GM12878 (cell line): ENCODE measurements at regions not wholly inside any gene's neighbourhood (a gene's known extent, or its start where the extent isn't known, plus 50 kb on each side); places are given as distances from the start of the nearest gene placed in this dataset.

Experiments used
- ATAC-seq: fragments of 200-7000 bp; cut with Tn5 transposase; 3 replicates; pipeline ENCODE4 v1.9.1; 2020; ENCODE audit warnings: mild to moderate bottlenecking, moderate library complexity
- BruUV-seq: library from RNA; stranded (reverse); fragments of 400-500 nt; replicated peaks from 2 replicates; lab custom pipeline; 2021; lab: Mats Ljungman, UMichigan
- CTCF ChIA-PET: fragments of 300-600 bp; sonication (Branson Sonifier 250); formaldehyde crosslinking; extraction: SDS; loops from one replicate; lab custom pipeline; 2021; ENCODE audit warnings: inconsistent platforms; lab: Yijun Ruan, JAX
- POLR2A ChIA-PET: fragments of 350-600 bp; formaldehyde crosslinking; extraction: SDS; loops from one replicate; lab custom pipeline; 2021; ENCODE audit warnings: inconsistent platforms; lab: Charles Lee
- RAD21 ChIA-PET: fragments of 300-600 bp; sonication (Branson Sonifier 250); formaldehyde crosslinking; loops from one replicate; lab custom pipeline; 2023; ENCODE audit warnings: antibody characterized with exemption; ENCODE audit not compliant: unreplicated experiment; lab: Charles Lee
- SMC1A ChIA-PET: fragments of 300-600 bp; sonication (Branson Sonifier 250); formaldehyde crosslinking; loops from one replicate; lab custom pipeline; 2023; ENCODE audit not compliant: unreplicated experiment, uncharacterized antibody; lab: Charles Lee
- DNase-seq: peaks from one replicate; pipeline ENCODE4 v3.0.0-alpha.2; 2011; ENCODE audit warnings: low read depth, low spot score
- FAIRE-seq: peaks from 3 replicates; lab custom pipeline; 2011; peaks lifted over from hg19 to GRCh38; lab: Jason Lieb, UNC
- H2AFZ ChIP-seq: 2 replicates; pipeline ENCODE4 v1.6.0; 2011; ENCODE audit warnings: low read depth, low read length, control low read depth; ENCODE audit not compliant: control insufficient read depth
- H3K27ac ChIP-seq: 2 replicates; pipeline ENCODE4 v1.5.1; 2011; ENCODE audit warnings: control low read depth; ENCODE audit not compliant: control insufficient read depth, insufficient read depth
- H3K27me3 ChIP-seq, 2 experiments: replicated peaks in 1 of 2; 2 replicates each; pipeline versions ENCODE4 v1.6.0 to v1.6.1; 2011; ENCODE audit warnings: low read length in 1 of 2; ENCODE audit not compliant: control insufficient read depth in 2 of 2, insufficient read depth in 2 of 2
- H3K36me3 ChIP-seq, 2 experiments: 2 replicates each; pipeline ENCODE4 v1.5.1; 2011; ENCODE audit warnings: low read length in 1 of 2; ENCODE audit not compliant: control insufficient read depth in 2 of 2, insufficient read depth in 2 of 2
- H3K4me1 ChIP-seq: 2 replicates; pipeline ENCODE4 v1.6.1; 2011; ENCODE audit warnings: mild to moderate bottlenecking, low read length, moderate library complexity, mixed read lengths; ENCODE audit not compliant: control insufficient read depth, insufficient read depth
- H3K4me2 ChIP-seq: 2 replicates; pipeline ENCODE4 v1.6.0; 2011; ENCODE audit warnings: control low read depth; ENCODE audit not compliant: control insufficient read depth, insufficient read depth
- H3K4me3 ChIP-seq: fragments of 200-600 bp; sonication (generic); 2 replicates; pipeline ENCODE4 v1.5.1; 2016
- H3K79me2 ChIP-seq: 2 replicates; pipeline ENCODE4 v1.6.0; 2011; ENCODE audit warnings: low read length; ENCODE audit not compliant: control insufficient read depth, insufficient read depth
- H3K9ac ChIP-seq: 2 replicates; pipeline ENCODE4 v1.8.0; 2011; ENCODE audit warnings: low read length, control low read depth, mixed read lengths; ENCODE audit not compliant: control insufficient read depth, insufficient read depth
- H3K9me3 ChIP-seq: replicated peaks from 3 replicates; pipeline ENCODE4 v1.5.1; 2011; ENCODE audit warnings: mild to moderate bottlenecking, low read length; ENCODE audit not compliant: control insufficient read depth, insufficient read depth
- H4K20me1 ChIP-seq: 2 replicates; pipeline ENCODE4 v1.6.0; 2011; ENCODE audit not compliant: control insufficient read depth, insufficient read depth
- BMI1 ChIP-seq: fragments of 450-650 bp; IDR thresholded peaks from 2 replicates; pipeline ENCODE4 v1.6.1; 2016; ENCODE audit warnings: mild to moderate bottlenecking, moderate library complexity, borderline replicate concordance
- CBFB ChIP-seq: IDR thresholded peaks from 2 replicates; pipeline ENCODE4 v1.6.1; 2016; ENCODE audit warnings: antibody characterized with exemption, low read depth
- HCFC1 ChIP-seq: fragments of 150-350 bp; IDR thresholded peaks from 2 replicates; pipeline ENCODE4 v1.6.1; 2014; ENCODE audit warnings: low read length
- HDAC6 ChIP-seq: fragments of 200-600 bp; sonication (generic); IDR thresholded peaks from one replicate; pipeline ENCODE4 v1.8.0; 2017; ENCODE audit warnings: antibody characterized with exemption; ENCODE audit not compliant: unreplicated experiment
- JUND ChIP-seq: IDR thresholded peaks from 2 replicates; pipeline ENCODE4 v1.6.1; 2012; ENCODE audit warnings: low read depth, mild to moderate bottlenecking, low read length, improper control_type of control experiment, moderate library complexity
- LARP7 ChIP-seq: fragments of 450-650 bp; IDR thresholded peaks from 2 replicates; pipeline ENCODE4 v1.6.1; 2017; ENCODE audit warnings: mild to moderate bottlenecking
- NBN ChIP-seq: fragments of 450-650 bp; IDR thresholded peaks from 2 replicates; pipeline ENCODE4 v1.6.1; 2016
- PAX5 ChIP-seq: IDR thresholded peaks from 2 replicates; pipeline ENCODE4 v1.6.1; 2011; ENCODE audit warnings: low read depth, low read length, borderline replicate concordance
- POLR2AphosphoS2 ChIP-seq: IDR thresholded peaks from 2 replicates; pipeline ENCODE4 v1.6.1; 2011; ENCODE audit warnings: low read depth, mild to moderate bottlenecking, low read length, improper control_type of control experiment, moderate library complexity
- RAD51 ChIP-seq: fragments of 450-650 bp; IDR thresholded peaks from 2 replicates; pipeline ENCODE4 v1.6.1; 2016; ENCODE audit warnings: moderate library complexity, mild to moderate bottlenecking, inconsistent platforms
- RFX5 ChIP-seq: IDR thresholded peaks from 2 replicates; pipeline ENCODE4 v1.6.1; 2011; ENCODE audit warnings: low read depth, low read length, improper control_type of control experiment
- SPI1 ChIP-seq: IDR thresholded peaks from 2 replicates; pipeline ENCODE4 v1.6.1; 2011; ENCODE audit warnings: low read depth, mild to moderate bottlenecking, low read length, moderate library complexity, borderline replicate concordance; ENCODE audit not compliant: insufficient read depth
- SREBF2 ChIP-seq: IDR thresholded peaks from 2 replicates; pipeline ENCODE4 v1.6.1; 2012; ENCODE audit warnings: mild to moderate bottlenecking, low read length
- ZNF274 ChIP-seq: IDR thresholded peaks from one replicate; pipeline ENCODE4 v1.8.0; 2011; ENCODE audit not compliant: insufficient read length, insufficient read depth
- WGBS: methylation state at CpG from one replicate; pipeline ENCODE4 v1.1.6; 2016; ENCODE audit warnings: low lambda C conversion rate; ENCODE audit not compliant: insufficient replicate concordance, insufficient coverage; ENCODE audit errors: missing lambda C conversion rate; 5-methylcytosine and 5-hydroxymethylcytosine counted together
- in situ Hi-C: fragments of 300-500 bp; cut with MboI; formaldehyde crosslinking; loops from 9 replicates; pipeline ENCODE4 v1.14.3; 2018; ENCODE audit warnings: mixed read lengths
- intact Hi-C: fragments of 100-400 bp; cut with micrococcal nuclease; formaldehyde crosslinking; loops from one replicate; pipeline ENCODE4 v1.14.2; 2022; ENCODE audit not compliant: unreplicated experiment
- TF ChIP-seq, protein P1 (sequence below): fragments of 450-650 bp; formaldehyde crosslinking; IDR thresholded peaks from 2 replicates; pipeline ENCODE4 v1.5.0; 2022; ENCODE audit warnings: mild to moderate bottlenecking, missing genetic modification characterization
- TF ChIP-seq, protein P2 (sequence below): IDR thresholded peaks from 2 replicates; pipeline ENCODE4 v1.6.1; 2012; ENCODE audit warnings: mild to moderate bottlenecking, low read depth, low read length
- TF ChIP-seq, protein P3 (sequence below): fragments of 450-650 bp; IDR thresholded peaks from 2 replicates; pipeline ENCODE4 v1.6.1; 2017; ENCODE audit warnings: low read depth, mild to moderate bottlenecking, moderate library complexity

DNA sequence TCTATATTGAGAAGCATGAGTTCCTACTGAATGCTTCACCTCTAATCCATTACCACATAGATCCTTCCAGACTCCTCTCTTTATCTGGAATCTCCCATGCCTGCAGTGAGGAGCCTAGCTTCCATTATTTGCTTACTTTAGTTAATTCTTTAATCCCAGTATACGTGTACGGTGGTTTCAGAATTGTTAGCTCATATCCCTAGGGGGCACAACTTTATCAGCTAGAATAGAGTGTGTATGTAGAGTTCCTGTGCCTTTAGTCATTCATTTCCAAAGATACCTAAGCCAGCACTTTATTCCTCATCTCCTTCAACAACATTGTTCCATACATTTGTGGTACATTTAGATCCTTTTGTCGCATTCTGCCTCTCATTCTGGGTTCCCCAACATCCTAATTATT is 226.0 kb downstream of the TJP1 start (continued):
- no peak for TF ChIP-seq SPI1
- no peak for TF ChIP-seq CBFB
- TF ChIP-seq RAD51, result no peak

DNA sequence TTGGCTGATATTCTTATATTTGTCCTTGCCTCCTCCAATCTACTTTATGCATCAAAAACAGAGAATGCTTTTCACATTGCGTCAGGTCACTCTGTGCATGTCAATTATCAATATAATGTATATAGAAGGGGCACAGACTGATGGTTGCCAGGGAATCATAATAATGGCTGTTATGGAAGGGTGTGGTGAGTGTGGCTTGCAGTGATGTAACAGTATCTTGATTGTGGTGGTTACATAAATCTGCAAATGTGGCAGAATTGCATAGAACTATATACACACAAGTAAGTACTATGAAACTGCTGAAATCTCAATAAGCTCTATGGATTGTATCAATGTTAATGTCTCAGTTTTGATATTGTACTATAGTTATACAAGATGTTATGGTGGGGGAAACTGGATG is 228.6 kb downstream of the TJP1 start:
- BruUV-seq, result no TSS peak
- 3% methylated on average over 1 of the region's 1 CpG for WGBS
- Histone ChIP-seq H3K79me2 (no peaks in the 10 kb centered on the region), H3K27me3 (no peaks in the 10 kb centered on the region), H3K4me3 (no peak overlapping the region), H4K20me1 (no peaks in the 10 kb centered on the region), H2AFZ (no peak overlapping the region), H3K27ac (no peak overlapping the region), H3K4me1 (no peaks in the 10 kb centered on the region), H3K4me2 (no peak overlapping the region), H3K36me3 (no peaks in the 10 kb centered on the region), H3K9ac (no peak overlapping the region), H3K9me3 (no peaks in the 10 kb centered on the region)
- RAD21 ChIA-PET, result no interaction called here
- POLR2A ChIA-PET, result no interaction called here
- no peak for FAIRE-seq
- CTCF ChIA-PET, result no interaction called here
- SMC1A ChIA-PET, result no interaction called here
- DNase-seq, result no peak
- no peak for ATAC-seq
- in situ Hi-C loops, result no loop called here
- intact Hi-C loops, result no loop called here
- TF ChIP-seq POLR2AphosphoS2, result no peak
- no peak for TF ChIP-seq RFX5
- TF ChIP-seq LARP7, result no peak
- TF ChIP-seq NBN, result no peak
- no peak for TF ChIP-seq SREBF2
- no peak for TF ChIP-seq HCFC1
- no peak for TF ChIP-seq BMI1
- TF ChIP-seq, protein P1, sequence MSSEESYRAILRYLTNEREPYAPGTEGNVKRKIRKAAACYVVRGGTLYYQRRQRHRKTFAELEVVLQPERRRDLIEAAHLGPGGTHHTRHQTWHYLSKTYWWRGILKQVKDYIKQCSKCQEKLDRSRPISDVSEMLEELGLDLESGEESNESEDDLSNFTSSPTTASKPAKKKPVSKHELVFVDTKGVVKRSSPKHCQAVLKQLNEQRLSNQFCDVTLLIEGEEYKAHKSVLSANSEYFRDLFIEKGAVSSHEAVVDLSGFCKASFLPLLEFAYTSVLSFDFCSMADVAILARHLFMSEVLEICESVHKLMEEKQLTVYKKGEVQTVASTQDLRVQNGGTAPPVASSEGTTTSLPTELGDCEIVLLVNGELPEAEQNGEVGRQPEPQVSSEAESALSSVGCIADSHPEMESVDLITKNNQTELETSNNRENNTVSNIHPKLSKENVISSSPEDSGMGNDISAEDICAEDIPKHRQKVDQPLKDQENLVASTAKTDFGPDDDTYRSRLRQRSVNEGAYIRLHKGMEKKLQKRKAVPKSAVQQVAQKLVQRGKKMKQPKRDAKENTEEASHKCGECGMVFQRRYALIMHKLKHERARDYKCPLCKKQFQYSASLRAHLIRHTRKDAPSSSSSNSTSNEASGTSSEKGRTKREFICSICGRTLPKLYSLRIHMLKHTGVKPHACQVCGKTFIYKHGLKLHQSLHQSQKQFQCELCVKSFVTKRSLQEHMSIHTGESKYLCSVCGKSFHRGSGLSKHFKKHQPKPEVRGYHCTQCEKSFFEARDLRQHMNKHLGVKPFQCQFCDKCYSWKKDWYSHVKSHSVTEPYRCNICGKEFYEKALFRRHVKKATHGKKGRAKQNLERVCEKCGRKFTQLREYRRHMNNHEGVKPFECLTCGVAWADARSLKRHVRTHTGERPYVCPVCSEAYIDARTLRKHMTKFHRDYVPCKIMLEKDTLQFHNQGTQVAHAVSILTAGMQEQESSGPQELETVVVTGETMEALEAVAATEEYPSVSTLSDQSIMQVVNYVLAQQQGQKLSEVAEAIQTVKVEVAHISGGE (CRISPR knock-in tag), result no peak
- no peak for TF ChIP-seq JUND
- TF ChIP-seq, protein P2, sequence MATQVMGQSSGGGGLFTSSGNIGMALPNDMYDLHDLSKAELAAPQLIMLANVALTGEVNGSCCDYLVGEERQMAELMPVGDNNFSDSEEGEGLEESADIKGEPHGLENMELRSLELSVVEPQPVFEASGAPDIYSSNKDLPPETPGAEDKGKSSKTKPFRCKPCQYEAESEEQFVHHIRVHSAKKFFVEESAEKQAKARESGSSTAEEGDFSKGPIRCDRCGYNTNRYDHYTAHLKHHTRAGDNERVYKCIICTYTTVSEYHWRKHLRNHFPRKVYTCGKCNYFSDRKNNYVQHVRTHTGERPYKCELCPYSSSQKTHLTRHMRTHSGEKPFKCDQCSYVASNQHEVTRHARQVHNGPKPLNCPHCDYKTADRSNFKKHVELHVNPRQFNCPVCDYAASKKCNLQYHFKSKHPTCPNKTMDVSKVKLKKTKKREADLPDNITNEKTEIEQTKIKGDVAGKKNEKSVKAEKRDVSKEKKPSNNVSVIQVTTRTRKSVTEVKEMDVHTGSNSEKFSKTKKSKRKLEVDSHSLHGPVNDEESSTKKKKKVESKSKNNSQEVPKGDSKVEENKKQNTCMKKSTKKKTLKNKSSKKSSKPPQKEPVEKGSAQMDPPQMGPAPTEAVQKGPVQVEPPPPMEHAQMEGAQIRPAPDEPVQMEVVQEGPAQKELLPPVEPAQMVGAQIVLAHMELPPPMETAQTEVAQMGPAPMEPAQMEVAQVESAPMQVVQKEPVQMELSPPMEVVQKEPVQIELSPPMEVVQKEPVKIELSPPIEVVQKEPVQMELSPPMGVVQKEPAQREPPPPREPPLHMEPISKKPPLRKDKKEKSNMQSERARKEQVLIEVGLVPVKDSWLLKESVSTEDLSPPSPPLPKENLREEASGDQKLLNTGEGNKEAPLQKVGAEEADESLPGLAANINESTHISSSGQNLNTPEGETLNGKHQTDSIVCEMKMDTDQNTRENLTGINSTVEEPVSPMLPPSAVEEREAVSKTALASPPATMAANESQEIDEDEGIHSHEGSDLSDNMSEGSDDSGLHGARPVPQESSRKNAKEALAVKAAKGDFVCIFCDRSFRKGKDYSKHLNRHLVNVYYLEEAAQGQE, result no peak
- TF ChIP-seq, protein P3, sequence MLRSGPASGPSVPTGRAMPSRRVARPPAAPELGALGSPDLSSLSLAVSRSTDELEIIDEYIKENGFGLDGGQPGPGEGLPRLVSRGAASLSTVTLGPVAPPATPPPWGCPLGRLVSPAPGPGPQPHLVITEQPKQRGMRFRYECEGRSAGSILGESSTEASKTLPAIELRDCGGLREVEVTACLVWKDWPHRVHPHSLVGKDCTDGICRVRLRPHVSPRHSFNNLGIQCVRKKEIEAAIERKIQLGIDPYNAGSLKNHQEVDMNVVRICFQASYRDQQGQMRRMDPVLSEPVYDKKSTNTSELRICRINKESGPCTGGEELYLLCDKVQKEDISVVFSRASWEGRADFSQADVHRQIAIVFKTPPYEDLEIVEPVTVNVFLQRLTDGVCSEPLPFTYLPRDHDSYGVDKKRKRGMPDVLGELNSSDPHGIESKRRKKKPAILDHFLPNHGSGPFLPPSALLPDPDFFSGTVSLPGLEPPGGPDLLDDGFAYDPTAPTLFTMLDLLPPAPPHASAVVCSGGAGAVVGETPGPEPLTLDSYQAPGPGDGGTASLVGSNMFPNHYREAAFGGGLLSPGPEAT, result no peak
- TF ChIP-seq ZNF274, result no peak
- TF ChIP-seq HDAC6, result no peak
- no peak for TF ChIP-seq PAX5
- TF ChIP-seq SPI1, result no peak
